Activated naive CD4-positive, alpha-beta T cell treated with anti-CD3 and anti-CD28 coated beads, Interleukin-2, amount 50 U/mL, for 24 hours (primary cell): ENCODE measurements at regions not wholly inside any gene's neighbourhood (a gene's known extent, or its start where the extent isn't known, plus 50 kb on each side); places are given as distances from the start of the nearest gene placed in this dataset.
"Not testable (repeated sequence)": the region's sequence is repeated elsewhere in the genome, so short reads cannot be mapped to it uniquely, and the experiment has no call there.

Source experiments
- H3K27ac Mint-ChIP-seq: one replicate; pipeline ENCODE4 v1.8.0; 2021; ENCODE audit warnings: mild to moderate bottlenecking, mixed read lengths
- H3K27me3 Mint-ChIP-seq: one replicate; pipeline ENCODE4 v1.8.0; 2021; ENCODE audit warnings: mixed read lengths
- H3K36me3 Mint-ChIP-seq: one replicate; pipeline ENCODE4 v1.8.0; 2021; ENCODE audit warnings: mixed read lengths
- H3K4me1 Mint-ChIP-seq: one replicate; pipeline ENCODE4 v1.8.0; 2021; ENCODE audit warnings: mixed read lengths
- H3K4me3 Mint-ChIP-seq: one replicate; pipeline ENCODE4 v1.8.0; 2021; ENCODE audit warnings: mild to moderate bottlenecking, mixed read lengths
- H3K9me3 Mint-ChIP-seq: one replicate; pipeline ENCODE4 v1.8.0; 2021; ENCODE audit warnings: mixed read lengths

GRCh38 chr12:90682398-90682797, 272.6 kb downstream of the CCER1 start:
- H3K4me1 Mint-ChIP-seq: no peaks in the 10 kb centered on the region
- H3K27me3 Mint-ChIP-seq: no peaks in the 10 kb centered on the region
- H3K27ac Mint-ChIP-seq: no peak overlapping the region
- no peak overlapping the region for H3K4me3 Mint-ChIP-seq
- no peaks in the 10 kb centered on the region for H3K9me3 Mint-ChIP-seq
- no peaks in the 10 kb centered on the region for H3K36me3 Mint-ChIP-seq

DNA sequence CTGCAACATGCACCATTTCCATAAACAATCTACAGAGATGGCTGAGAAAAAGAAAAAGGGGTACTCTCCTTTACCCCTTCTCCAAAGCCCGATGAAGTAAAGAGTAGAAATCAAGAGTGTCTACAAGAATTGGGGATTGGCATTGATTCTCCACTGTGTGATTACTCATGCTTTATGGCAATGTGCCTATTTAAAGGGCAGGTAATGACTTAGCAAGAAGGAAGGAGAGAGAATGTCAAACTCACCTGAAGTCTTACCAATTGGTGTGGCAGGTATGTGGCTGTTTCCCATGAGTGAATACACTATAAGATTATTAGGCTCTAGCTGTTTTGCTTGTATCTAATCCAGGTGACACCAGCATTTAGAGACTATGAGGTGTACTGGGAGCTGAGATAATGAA, 275.3 kb downstream of the CCER1 start:
- H3K27ac Mint-ChIP-seq: no peak overlapping the region
- H3K4me3 Mint-ChIP-seq: no peak overlapping the region
- no peaks in the 10 kb centered on the region for H3K9me3 Mint-ChIP-seq
- H3K27me3 Mint-ChIP-seq: no peaks in the 10 kb centered on the region
- H3K36me3 Mint-ChIP-seq: no peaks in the 10 kb centered on the region
- no peaks in the 10 kb centered on the region for H3K4me1 Mint-ChIP-seq

GRCh38 chr12:90677552-90677951, 277.4 kb downstream of the CCER1 start:
- no peaks in the 10 kb centered on the region for H3K4me1 Mint-ChIP-seq
- H3K27me3 Mint-ChIP-seq: no peaks in the 10 kb centered on the region
- no peak overlapping the region for H3K27ac Mint-ChIP-seq
- H3K9me3 Mint-ChIP-seq: no peaks in the 10 kb centered on the region
- no peak overlapping the region for H3K4me3 Mint-ChIP-seq
- H3K36me3 Mint-ChIP-seq: no peaks in the 10 kb centered on the region

- no peaks in the 10 kb centered on the region for H3K36me3 Mint-ChIP-seq
- no peaks in the 10 kb centered on the region for H3K9me3 Mint-ChIP-seq
- H3K4me3 Mint-ChIP-seq: no peak overlapping the region
- H3K27ac Mint-ChIP-seq: no peak overlapping the region
- no peaks in the 10 kb centered on the region for H3K4me1 Mint-ChIP-seq
- no peaks in the 10 kb centered on the region for H3K27me3 Mint-ChIP-seq
These were observed 277.9 kb downstream of the CCER1 start for GRCh38 chr12:90677055-90677454.

DNA sequence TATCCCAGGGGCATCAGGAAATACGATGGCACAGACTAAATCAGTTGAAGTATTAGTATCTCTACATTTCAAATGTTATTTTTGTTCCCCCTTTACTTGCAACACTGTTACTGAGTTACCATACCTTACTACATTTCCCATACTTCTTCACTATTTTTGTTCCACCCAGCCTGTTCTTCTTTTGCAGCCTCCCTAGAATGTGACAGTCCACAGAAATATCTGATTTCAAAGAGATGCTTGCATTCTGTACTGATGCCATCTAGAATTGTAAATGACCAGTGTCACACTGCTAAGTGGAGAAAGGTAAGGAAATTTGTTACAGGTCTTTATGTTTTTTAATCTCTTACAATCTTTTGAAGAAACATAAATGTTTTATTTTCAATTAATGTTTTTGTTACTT, 279.9 kb downstream of the CCER1 start:
- Mint-ChIP-seq H3K36me3 (no peaks in the 10 kb centered on the region), H3K4me3 (no peak overlapping the region), H3K4me1 (no peaks in the 10 kb centered on the region), H3K27me3 (no peaks in the 10 kb centered on the region), H3K27ac (no peak overlapping the region), H3K9me3 (peaks cover 7% of the 10 kb centered on the region)

- Mint-ChIP-seq H3K27ac (no peak overlapping the region), H3K36me3 (no peaks in the 10 kb centered on the region), H3K27me3 (no peaks in the 10 kb centered on the region), H3K9me3 (peaks cover 9% of the 10 kb centered on the region), H3K4me3 (no peak overlapping the region), H3K4me1 (no peaks in the 10 kb centered on the region)
These were observed 282.9 kb downstream of the CCER1 start for GRCh38 chr12:90672081-90672480.

- H3K27ac Mint-ChIP-seq, H3K4me3 Mint-ChIP-seq, H3K36me3 Mint-ChIP-seq, H3K4me1 Mint-ChIP-seq, H3K9me3 Mint-ChIP-seq, H3K27me3 Mint-ChIP-seq: not testable (repeated sequence)
These were observed 291.0 kb downstream of the CCER1 start for GRCh38 chr12:90663949-90664348.

GRCh38 chr12:90659060-90659459, 295.9 kb downstream of the CCER1 start:
- no peaks in the 10 kb centered on the region for H3K4me1 Mint-ChIP-seq
- no peaks in the 10 kb centered on the region for H3K36me3 Mint-ChIP-seq
- H3K4me3 Mint-ChIP-seq: no peak overlapping the region
- H3K27me3 Mint-ChIP-seq: no peaks in the 10 kb centered on the region
- H3K9me3 Mint-ChIP-seq: no peaks in the 10 kb centered on the region
- no peak overlapping the region for H3K27ac Mint-ChIP-seq

DNA sequence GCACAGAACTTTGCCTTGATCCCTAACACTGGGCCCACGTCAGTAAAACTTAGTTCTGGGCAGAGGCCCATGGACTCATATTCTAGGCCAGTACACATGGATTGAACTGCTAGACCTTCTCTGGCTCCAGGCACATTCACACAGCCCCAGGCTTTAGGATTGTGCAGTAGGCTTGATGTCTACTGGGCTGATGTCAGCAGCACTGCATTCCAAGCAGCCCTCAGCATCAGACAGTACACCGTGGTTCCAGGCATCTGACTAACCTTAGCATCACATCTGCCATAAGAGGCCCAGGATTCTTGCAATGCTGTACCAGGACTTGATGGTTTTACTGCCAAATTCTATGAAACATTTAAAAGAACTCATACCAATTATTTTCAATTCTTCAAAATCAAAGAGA, 301.9 kb downstream of the CCER1 start:
- Mint-ChIP-seq H3K27me3 (no peaks in the 10 kb centered on the region), H3K27ac (no peak overlapping the region), H3K9me3 (no peaks in the 10 kb centered on the region), H3K36me3 (no peaks in the 10 kb centered on the region), H3K4me1 (no peaks in the 10 kb centered on the region), H3K4me3 (no peak overlapping the region)

GRCh38 chr12:90652280-90652679, 302.7 kb downstream of the CCER1 start:
- no peak overlapping the region for H3K4me3 Mint-ChIP-seq
- no peak overlapping the region for H3K27ac Mint-ChIP-seq
- no peaks in the 10 kb centered on the region for H3K9me3 Mint-ChIP-seq
- no peaks in the 10 kb centered on the region for H3K4me1 Mint-ChIP-seq
- no peaks in the 10 kb centered on the region for H3K27me3 Mint-ChIP-seq
- H3K36me3 Mint-ChIP-seq: no peaks in the 10 kb centered on the region

DNA sequence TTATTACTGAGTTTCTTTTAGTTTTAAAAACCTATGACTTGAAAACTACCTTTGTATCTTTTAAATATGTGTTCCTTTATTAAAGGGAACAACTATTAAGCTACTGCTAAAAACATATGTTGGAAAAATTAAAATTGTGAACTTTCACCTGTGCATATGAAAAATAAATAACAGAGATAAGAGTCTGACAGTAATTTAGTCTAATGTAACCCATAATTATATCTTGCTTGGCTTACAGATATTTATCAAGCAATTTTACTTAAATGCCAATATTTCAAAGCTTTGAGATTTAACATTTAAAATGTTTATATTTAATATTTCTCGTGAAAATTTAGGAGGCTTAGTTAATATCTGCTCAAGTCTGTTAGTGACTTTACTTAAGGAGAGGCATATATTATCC, 309.8 kb downstream of the CCER1 start:
- Mint-ChIP-seq H3K27ac (no peak overlapping the region), H3K27me3 (no peaks in the 10 kb centered on the region), H3K4me1 (no peaks in the 10 kb centered on the region), H3K36me3 (no peaks in the 10 kb centered on the region), H3K9me3 (no peaks in the 10 kb centered on the region), H3K4me3 (no peak overlapping the region)

GRCh38 chr12:90631591-90632212, 323.3 kb downstream of the CCER1 start:
- H3K4me3 Mint-ChIP-seq: no peak overlapping the region
- H3K4me1 Mint-ChIP-seq: no peaks in the 10 kb centered on the region
- no peaks in the 10 kb centered on the region for H3K36me3 Mint-ChIP-seq
- no peak overlapping the region for H3K27ac Mint-ChIP-seq
- H3K27me3 Mint-ChIP-seq: no peaks in the 10 kb centered on the region
- H3K9me3 Mint-ChIP-seq: peaks cover 5% of the 10 kb centered on the region

DNA sequence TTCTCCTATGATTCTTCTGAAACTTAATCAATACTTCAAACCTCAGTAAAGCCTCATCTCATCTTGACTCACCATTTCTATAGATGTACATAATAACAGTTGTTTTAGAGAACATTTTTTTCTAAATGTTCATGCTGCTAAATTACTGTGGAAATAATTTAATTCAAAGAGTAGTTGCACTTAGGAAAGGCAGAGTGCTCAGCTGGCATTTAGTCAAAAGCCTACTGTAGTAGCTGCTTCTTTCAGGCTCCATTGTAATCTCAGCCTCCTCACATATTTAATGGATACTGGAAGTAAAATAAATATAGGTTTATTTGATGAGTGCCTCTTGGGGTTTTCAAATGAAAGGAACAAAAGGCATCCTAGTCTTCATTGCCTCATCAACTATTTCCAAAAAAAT, 325.0 kb downstream of the CCER1 start:
- Mint-ChIP-seq H3K27me3 (no peaks in the 10 kb centered on the region), H3K4me1 (no peaks in the 10 kb centered on the region), H3K9me3 (peaks cover 4% of the 10 kb centered on the region), H3K36me3 (no peaks in the 10 kb centered on the region), H3K27ac (no peak overlapping the region), H3K4me3 (no peak overlapping the region)

DNA sequence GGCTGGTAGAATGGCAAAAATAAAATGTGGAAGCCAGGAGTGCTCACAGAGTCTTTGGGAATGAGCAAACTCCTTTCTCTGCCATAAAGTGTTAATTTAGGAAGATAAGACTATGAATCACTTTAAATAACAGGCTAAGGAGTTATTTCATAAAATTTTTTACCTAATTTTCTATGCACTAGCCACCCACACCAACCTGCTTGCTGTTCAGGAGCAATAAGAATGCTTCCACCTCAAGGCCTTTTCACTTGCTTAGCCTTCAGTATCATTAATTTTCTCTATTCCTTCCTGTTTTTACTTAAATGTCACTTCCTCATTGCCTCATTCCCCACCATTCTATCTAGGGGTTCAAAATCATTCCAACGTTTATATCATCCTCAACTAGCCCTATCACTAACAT, 326.8 kb downstream of the CCER1 start:
- H3K4me1 Mint-ChIP-seq: no peaks in the 10 kb centered on the region
- no peaks in the 10 kb centered on the region for H3K36me3 Mint-ChIP-seq
- H3K4me3 Mint-ChIP-seq: no peak overlapping the region
- H3K9me3 Mint-ChIP-seq: no peaks in the 10 kb centered on the region
- no peak overlapping the region for H3K27ac Mint-ChIP-seq
- H3K27me3 Mint-ChIP-seq: no peaks in the 10 kb centered on the region

GRCh38 chr12:90627180-90627896, 327.6 kb downstream of the CCER1 start:
- Mint-ChIP-seq H3K36me3 (no peaks in the 10 kb centered on the region), H3K4me1 (no peaks in the 10 kb centered on the region), H3K27ac (no peak overlapping the region), H3K9me3 (no peaks in the 10 kb centered on the region), H3K4me3 (no peak overlapping the region), H3K27me3 (no peaks in the 10 kb centered on the region)

- Mint-ChIP-seq H3K9me3 (no peaks in the 10 kb centered on the region), H3K27me3 (no peaks in the 10 kb centered on the region), H3K4me1 (no peaks in the 10 kb centered on the region), H3K36me3 (no peaks in the 10 kb centered on the region), H3K27ac (no peak overlapping the region), H3K4me3 (no peak overlapping the region)
These were observed 332.5 kb downstream of the CCER1 start for GRCh38 chr12:90622431-90622830.

DNA sequence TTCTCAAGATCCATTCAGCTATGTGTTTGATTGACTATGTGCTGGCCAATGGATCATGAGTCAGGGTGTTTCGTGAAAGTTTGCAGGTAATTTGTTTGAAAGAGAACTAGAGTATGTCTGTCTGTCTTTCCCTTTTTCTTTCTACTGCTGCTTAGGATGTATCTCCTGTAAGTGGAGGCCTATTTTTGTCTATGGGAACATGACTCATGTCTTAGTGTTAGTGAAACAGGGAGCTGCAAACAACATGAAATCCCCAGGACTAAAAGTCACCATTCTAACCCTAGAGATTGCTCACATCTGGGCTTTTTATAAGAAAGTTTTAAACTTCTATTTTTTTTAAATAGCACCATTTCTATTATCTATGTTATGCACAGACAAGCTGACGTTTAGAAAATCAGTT, 333.0 kb downstream of the CCER1 start:
- Mint-ChIP-seq H3K27me3 (no peaks in the 10 kb centered on the region), H3K9me3 (no peaks in the 10 kb centered on the region), H3K27ac (no peak overlapping the region), H3K36me3 (no peaks in the 10 kb centered on the region), H3K4me1 (no peaks in the 10 kb centered on the region), H3K4me3 (no peak overlapping the region)
